ENCODE measurements at regions not wholly inside any gene's neighbourhood (a gene's known extent, or its start where the extent isn't known, plus 50 kb on each side); places are given as distances from the start of the nearest gene placed in this dataset.
A peak's percentile ranks its signal among the peaks of the same experiment; 100 is the strongest.

DNA sequence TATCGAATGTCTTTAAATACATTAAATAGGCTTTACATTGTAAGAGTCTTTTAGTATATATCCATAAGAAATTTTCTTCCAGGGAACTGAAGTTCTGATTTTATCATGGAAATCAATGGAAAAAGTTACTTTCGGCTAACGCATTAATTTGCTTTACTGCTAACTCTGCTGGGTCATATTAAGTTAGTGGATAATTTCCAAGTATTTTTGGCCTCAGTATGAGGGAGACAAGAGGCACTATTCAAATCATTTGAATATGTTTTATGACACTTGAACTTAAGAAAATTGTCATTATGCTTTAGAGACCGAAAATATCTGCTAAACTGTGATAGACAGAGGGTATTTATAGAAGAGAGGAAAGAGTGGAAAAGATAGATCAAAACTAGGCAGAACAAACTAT, 237.5 kb downstream of the PCDH7 start:
- Histone ChIP-seq H3K4me2 (ENCODE audit: low read length) (peak overlapping the region; percentile 25; the same call in 1 of the 2 replicates), H3K79me2 (ENCODE audit: insufficient read depth, low read length) (peaks cover 24% of the 10 kb centered on the region), H3K9me2 (ENCODE audit: insufficient read depth) (no peaks in the 10 kb centered on the region), H3K4me1 (ENCODE audit: control insufficient read depth in 1 of 2, insufficient read depth in 2 of 2, low read length in 2 of 2) (peaks cover 61 to 87% of the 10 kb centered on the region in 2 experiments), H3K27ac (ENCODE audit: low read depth, low read length) (peak overlapping the region; percentile 94), H3K27me3 (ENCODE audit: insufficient read depth, low read length) (no peaks in the 10 kb centered on the region), H3K4me3 (replicated peaks in 1 of 2; ENCODE audit: low read depth in 1 of 2, low read length in 2 of 2) (no peak overlapping the region), H3K9me3 (ENCODE audit: control insufficient read depth in 1 of 2, insufficient read depth in 1 of 2, low read depth in 1 of 2, low read length in 2 of 2) (no peaks in the 10 kb centered on the region), H2AFZ (ENCODE audit: low read depth, low read length, poor library complexity, severe bottlenecking) (no peak overlapping the region), H4K20me1 (ENCODE audit: insufficient read depth) (no peaks in the 10 kb centered on the region), H3K36me3 (ENCODE audit: control insufficient read depth in 1 of 2, insufficient read depth in 2 of 2, low read length in 2 of 2) (no peaks in the 10 kb centered on the region), H3K9ac (ENCODE audit: low read length) (peak overlapping the region; percentile 48)
- TF ChIP-seq SIN3A (IDR thresholded peaks at IDR 0.05; ENCODE audit: low read depth) = no peak
- TF ChIP-seq FOSL1 (IDR thresholded peaks at IDR 0.05; ENCODE audit: low read depth) = no peak
- TF ChIP-seq, protein P1, sequence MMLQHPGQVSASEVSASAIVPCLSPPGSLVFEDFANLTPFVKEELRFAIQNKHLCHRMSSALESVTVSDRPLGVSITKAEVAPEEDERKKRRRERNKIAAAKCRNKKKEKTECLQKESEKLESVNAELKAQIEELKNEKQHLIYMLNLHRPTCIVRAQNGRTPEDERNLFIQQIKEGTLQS (IDR thresholded peaks at IDR 0.05) = no peak
- TF ChIP-seq EGR1 (IDR thresholded peaks at IDR 0.05; ENCODE audit: low read depth) = no peak
- TF ChIP-seq SP1 (IDR thresholded peaks at IDR 0.05; ENCODE audit: low read depth) = no peak
- TF ChIP-seq, protein P2, sequence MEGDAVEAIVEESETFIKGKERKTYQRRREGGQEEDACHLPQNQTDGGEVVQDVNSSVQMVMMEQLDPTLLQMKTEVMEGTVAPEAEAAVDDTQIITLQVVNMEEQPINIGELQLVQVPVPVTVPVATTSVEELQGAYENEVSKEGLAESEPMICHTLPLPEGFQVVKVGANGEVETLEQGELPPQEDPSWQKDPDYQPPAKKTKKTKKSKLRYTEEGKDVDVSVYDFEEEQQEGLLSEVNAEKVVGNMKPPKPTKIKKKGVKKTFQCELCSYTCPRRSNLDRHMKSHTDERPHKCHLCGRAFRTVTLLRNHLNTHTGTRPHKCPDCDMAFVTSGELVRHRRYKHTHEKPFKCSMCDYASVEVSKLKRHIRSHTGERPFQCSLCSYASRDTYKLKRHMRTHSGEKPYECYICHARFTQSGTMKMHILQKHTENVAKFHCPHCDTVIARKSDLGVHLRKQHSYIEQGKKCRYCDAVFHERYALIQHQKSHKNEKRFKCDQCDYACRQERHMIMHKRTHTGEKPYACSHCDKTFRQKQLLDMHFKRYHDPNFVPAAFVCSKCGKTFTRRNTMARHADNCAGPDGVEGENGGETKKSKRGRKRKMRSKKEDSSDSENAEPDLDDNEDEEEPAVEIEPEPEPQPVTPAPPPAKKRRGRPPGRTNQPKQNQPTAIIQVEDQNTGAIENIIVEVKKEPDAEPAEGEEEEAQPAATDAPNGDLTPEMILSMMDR (IDR thresholded peaks at IDR 0.05 in 2 of 3, conservative IDR thresholded peaks at IDR 0.05 in 1 of 3; ENCODE audit: borderline replicate concordance in 1 of 3, insufficient read depth in 1 of 3, low read depth in 2 of 3, low read length in 2 of 3) = no peak
- TF ChIP-seq ELF1 (IDR thresholded peaks at IDR 0.05; ENCODE audit: borderline replicate concordance, low read depth) = no peak
- no peak for TF ChIP-seq CBX3 (IDR thresholded peaks at IDR 0.05; ENCODE audit: low read depth)
- no peak for ATAC-seq
- CTCF ChIA-PET = no interaction called here
- BruUV-seq (replicated peaks) = no TSS peak
- intact Hi-C loops (cut with micrococcal nuclease) = no loop called here
- POLR2A ChIA-PET = interaction anchor here (1.1 to 1.2 kb wide), 2 partner anchors 117 to 194 kb away, joined by 3 to 4 read pairs; no protein-coding TSS in a partner anchor
- RAD21 ChIA-PET (ENCODE audit: low non-redundant PET in 1 of 2, low total read pairs in 2 of 2, uncharacterized antibody in 2 of 2, unreplicated experiment in 2 of 2) = no interaction called here
- DNase-seq (ENCODE audit: low read depth, low spot score) = no peak

Measured in HCT116 (cell line).